HG02759 (cell line): ENCODE measurements at regions not wholly inside any gene's neighbourhood (a gene's known extent, or its start where the extent isn't known, plus 50 kb on each side); places are given as distances from the start of the nearest gene placed in this dataset.

Experiments used
- ATAC-seq: cut with Tn5 transposase; IDR thresholded peaks from one replicate; pipeline ENCODE4 v1.9.1; 2021; ENCODE audit warnings: mild to moderate bottlenecking, moderate library complexity; ENCODE audit not compliant: unreplicated experiment

GRCh38 chr9:75830303-75830702, 60.2 kb upstream of the PCSK5 start:
- ATAC-seq, result no peak

GRCh38 chr9:75833778-75834177, 56.7 kb upstream of the PCSK5 start:
- no peak for ATAC-seq

GRCh38 chr9:75834878-75835277, 55.6 kb upstream of the PCSK5 start:
- no peak for ATAC-seq
